Esophagus muscularis mucosa (tissue), 4 donors: ENCODE measurements at regions not wholly inside any gene's neighbourhood (a gene's known extent, or its start where the extent isn't known, plus 50 kb on each side); places are given as distances from the start of the nearest gene placed in this dataset.

Experiments
- CTCF ChIP-seq, 3 experiments: fragments of 200-600 bp in 2 of 3; fragments of 450-650 bp in 1 of 3; sonication (generic) in 2 of 3; IDR thresholded peaks; one replicate each; pipeline ENCODE4 v1.5.1; 2017 to 2019; ENCODE audit warnings: antibody characterized with exemption in 3 of 3, mild to moderate bottlenecking in 2 of 3, moderate library complexity in 1 of 3
- EP300 ChIP-seq: sonication (generic); formaldehyde crosslinking; IDR thresholded peaks from one replicate; pipeline ENCODE4 v1.6.1; 2017; ENCODE audit warnings: antibody characterized with exemption
- POLR2A ChIP-seq: fragments of 450-650 bp; IDR thresholded peaks from one replicate; pipeline ENCODE4 v1.6.1; 2017; ENCODE audit warnings: antibody characterized with exemption, moderate library complexity, mild to moderate bottlenecking, low read depth

GRCh38 chr11:112346586-112346985, 85.9 kb upstream of the PLET1 start:
- TF ChIP-seq EP300 (no peak), CTCF (IDR thresholded peaks at IDR 0.05) (no peak), POLR2A (no peak)
